ENCODE measurements at regions not wholly inside any gene's neighbourhood (a gene's known extent, or its start where the extent isn't known, plus 50 kb on each side); places are given as distances from the start of the nearest gene placed in this dataset.

GRCh38 chr6:118708055-118708454 is 56.7 kb upstream of the CEP85L start:
- Histone ChIP-seq H3K27me3 (ENCODE audit: control insufficient read depth, insufficient read depth, low read length) (no peaks in the 10 kb centered on the region), H3K4me2 (ENCODE audit: extremely low read depth, insufficient read depth, low read length) (peak overlapping the region; percentile 51), H2AFZ (ENCODE audit: low read length) (no peak overlapping the region), H4K20me1 (ENCODE audit: control insufficient read depth, extremely low read depth, insufficient read depth, low read length) (no peaks in the 10 kb centered on the region), H3K79me2 (ENCODE audit: control insufficient read depth, insufficient read depth, low read length) (no peaks in the 10 kb centered on the region), H3K27ac (ENCODE audit: insufficient read depth, low read length) (peak overlapping the region; percentile 93), H3K4me1 (ENCODE audit: control insufficient read depth, extremely low read depth, insufficient read depth, low read length) (peaks cover 22% of the 10 kb centered on the region), H3K36me3 (ENCODE audit: control insufficient read depth, insufficient read depth, low read length) (no peaks in the 10 kb centered on the region), H3K9ac (ENCODE audit: insufficient read depth, low read length) (no peak overlapping the region), H3K9me3 (ENCODE audit: control insufficient read depth, insufficient read depth, low read depth, low read length) (no peaks in the 10 kb centered on the region), H3K4me3 (replicated peaks in 1 of 4; ENCODE audit: control extremely low read depth in 1 of 4, insufficient read depth in 1 of 4, low read depth in 3 of 4, low read length in 4 of 4) (peak overlapping the region in 1 of 4 experiments; percentile 65)
- DNase-seq (ENCODE audit: low read depth in 2 of 2) = peak; percentile 54 to 70
- TF ChIP-seq CTCF (conservative IDR thresholded peaks at IDR 0.05 in 1 of 2, IDR thresholded peaks at IDR 0.05 in 1 of 2; ENCODE audit: low read depth in 1 of 2, low read length in 2 of 2) = no peak
- TF ChIP-seq EZH2 (IDR thresholded peaks at IDR 0.05; ENCODE audit: low read length, missing control alignments) = no peak

GRCh38 chr6:118706702-118707101 is 55.3 kb upstream of the CEP85L start:
- H3K27ac ChIP-seq (ENCODE audit: insufficient read depth, low read length) = no peak overlapping the region
- no peak overlapping the region for H3K4me3 ChIP-seq (replicated peaks in 1 of 4; ENCODE audit: control extremely low read depth in 1 of 4, insufficient read depth in 1 of 4, low read depth in 3 of 4, low read length in 4 of 4)
- no peak for TF ChIP-seq CTCF (conservative IDR thresholded peaks at IDR 0.05 in 1 of 2, IDR thresholded peaks at IDR 0.05 in 1 of 2; ENCODE audit: low read depth in 1 of 2, low read length in 2 of 2)
- no peak for TF ChIP-seq EZH2 (IDR thresholded peaks at IDR 0.05; ENCODE audit: low read length, missing control alignments)
- no peaks in the 10 kb centered on the region for H3K9me3 ChIP-seq (ENCODE audit: control insufficient read depth, insufficient read depth, low read depth, low read length)
- peak in 1 of 2 donors; percentile 72 for DNase-seq (ENCODE audit: low read depth in 2 of 2)
- no peaks in the 10 kb centered on the region for H3K36me3 ChIP-seq (ENCODE audit: control insufficient read depth, insufficient read depth, low read length)
- no peak overlapping the region for H3K9ac ChIP-seq (ENCODE audit: insufficient read depth, low read length)
- no peaks in the 10 kb centered on the region for H4K20me1 ChIP-seq (ENCODE audit: control insufficient read depth, extremely low read depth, insufficient read depth, low read length)
- H3K79me2 ChIP-seq (ENCODE audit: control insufficient read depth, insufficient read depth, low read length) = no peaks in the 10 kb centered on the region
- H2AFZ ChIP-seq (ENCODE audit: low read length) = no peak overlapping the region
- H3K27me3 ChIP-seq (ENCODE audit: control insufficient read depth, insufficient read depth, low read length) = no peaks in the 10 kb centered on the region
- peaks cover 22% of the 10 kb centered on the region for H3K4me1 ChIP-seq (ENCODE audit: control insufficient read depth, extremely low read depth, insufficient read depth, low read length)
- H3K4me2 ChIP-seq (ENCODE audit: extremely low read depth, insufficient read depth, low read length) = peak overlapping the region; percentile 40

GRCh38 chr6:118705544-118706491 is 54.4 kb upstream of the CEP85L start:
- Histone ChIP-seq H3K4me2 (ENCODE audit: extremely low read depth, insufficient read depth, low read length) (peak overlapping the region; percentile 61), H3K9ac (ENCODE audit: insufficient read depth, low read length) (no peak overlapping the region), H3K27ac (ENCODE audit: insufficient read depth, low read length) (peak overlapping the region; percentile 57), H3K27me3 (ENCODE audit: control insufficient read depth, insufficient read depth, low read length) (no peaks in the 10 kb centered on the region), H4K20me1 (ENCODE audit: control insufficient read depth, extremely low read depth, insufficient read depth, low read length) (no peaks in the 10 kb centered on the region), H2AFZ (ENCODE audit: low read length) (peak overlapping the region; percentile 56), H3K4me1 (ENCODE audit: control insufficient read depth, extremely low read depth, insufficient read depth, low read length) (peaks cover 22% of the 10 kb centered on the region), H3K9me3 (ENCODE audit: control insufficient read depth, insufficient read depth, low read depth, low read length) (no peaks in the 10 kb centered on the region), H3K36me3 (ENCODE audit: control insufficient read depth, insufficient read depth, low read length) (no peaks in the 10 kb centered on the region), H3K4me3 (replicated peaks in 1 of 4; ENCODE audit: control extremely low read depth in 1 of 4, insufficient read depth in 1 of 4, low read depth in 3 of 4, low read length in 4 of 4) (peak overlapping the region; percentile 11 to 50 (median 24)), H3K79me2 (ENCODE audit: control insufficient read depth, insufficient read depth, low read length) (no peaks in the 10 kb centered on the region)
- no peak for TF ChIP-seq CTCF (conservative IDR thresholded peaks at IDR 0.05 in 1 of 2, IDR thresholded peaks at IDR 0.05 in 1 of 2; ENCODE audit: low read depth in 1 of 2, low read length in 2 of 2)
- TF ChIP-seq EZH2 (IDR thresholded peaks at IDR 0.05; ENCODE audit: low read length, missing control alignments) = no peak
- DNase-seq (ENCODE audit: low read depth in 2 of 2) = peak; percentile 50 to 92
